ENCODE measurements at regions not wholly inside any gene's neighbourhood (a gene's known extent, or its start where the extent isn't known, plus 50 kb on each side); places are given as distances from the start of the nearest gene placed in this dataset.

DNA sequence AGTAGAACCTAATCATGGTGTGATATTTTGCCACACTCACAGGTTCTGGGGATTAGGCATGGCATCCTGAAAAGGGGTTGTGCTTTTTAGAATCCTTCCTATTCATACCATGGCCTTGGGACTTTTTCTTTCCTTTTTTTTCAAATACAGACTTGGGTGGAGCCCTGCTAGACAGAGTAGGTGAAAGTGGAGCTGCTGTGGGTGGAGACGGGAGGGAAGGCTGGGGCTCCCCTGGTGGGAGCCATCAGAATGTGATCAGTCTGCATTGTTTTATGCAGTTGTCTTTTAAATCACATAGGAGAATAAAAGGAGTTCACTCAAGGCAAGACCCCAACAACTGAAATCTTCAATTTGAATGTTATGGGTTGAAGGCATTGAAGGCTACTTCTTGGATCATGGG lies 130.2 kb downstream of the VAPA start:
- no peaks in the 10 kb centered on the region for H3K27me3 ChIP-seq (ENCODE audit: control insufficient read depth in 3 of 3, insufficient read depth in 3 of 3, low read length in 3 of 3)
- peaks cover 0 to 4% (median 3%) of the 10 kb centered on the region in 3 donors for H3K9me3 ChIP-seq (ENCODE audit: control insufficient read depth in 3 of 3, low read length in 3 of 3)
- H3K9ac ChIP-seq (ENCODE audit: low read depth in 1 of 3, low read length in 3 of 3) = no peak overlapping the region
- no peaks in the 10 kb centered on the region for H3K4me1 ChIP-seq (ENCODE audit: control insufficient read depth in 3 of 3, insufficient read depth in 3 of 3, low read length in 3 of 3)
- H3K36me3 ChIP-seq (ENCODE audit: control insufficient read depth in 3 of 3, insufficient read depth in 3 of 3, low read length in 3 of 3) = no peaks in the 10 kb centered on the region
- H3K27ac ChIP-seq (ENCODE audit: low read depth, low read length) = no peak overlapping the region
- H3K4me3 ChIP-seq (ENCODE audit: low read length in 3 of 3) = no peak overlapping the region

DNA sequence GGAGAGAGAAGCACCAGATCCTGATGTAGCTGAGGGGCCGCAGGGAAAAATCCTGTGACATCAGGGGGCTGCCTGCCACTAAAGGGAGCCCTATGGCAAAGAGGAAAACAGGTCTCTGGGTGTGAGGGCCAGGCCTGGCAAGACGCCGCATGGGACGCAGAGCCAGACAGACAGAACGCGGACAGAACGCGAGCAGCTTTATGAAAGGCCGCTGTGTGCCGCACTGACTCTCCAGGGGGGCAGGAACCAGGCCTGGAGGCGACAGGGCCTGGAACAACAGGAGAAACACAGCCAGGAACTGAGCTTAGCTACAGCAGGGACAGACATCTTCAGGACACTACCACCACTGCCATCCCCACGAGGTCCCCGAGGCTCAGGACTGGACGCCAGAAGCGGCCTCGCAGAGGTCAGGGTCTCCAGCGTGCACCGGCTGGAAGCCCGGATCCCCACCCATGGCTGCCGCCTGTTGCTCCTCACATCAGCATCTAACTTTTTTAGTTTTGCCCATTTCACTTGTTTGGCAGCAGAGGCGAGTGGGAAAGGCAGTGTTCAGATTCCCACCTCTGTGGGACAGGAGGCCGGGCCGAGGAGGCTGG lies 131.6 kb downstream of the VAPA start:
- no peak overlapping the region for H3K27ac ChIP-seq (ENCODE audit: low read depth, low read length)
- no peak overlapping the region for H3K4me3 ChIP-seq (ENCODE audit: low read length in 3 of 3)
- H3K9me3 ChIP-seq (ENCODE audit: control insufficient read depth in 3 of 3, low read length in 3 of 3) = peaks cover 0 to 4% (median 3%) of the 10 kb centered on the region in 3 donors
- no peaks in the 10 kb centered on the region for H3K4me1 ChIP-seq (ENCODE audit: control insufficient read depth in 3 of 3, insufficient read depth in 3 of 3, low read length in 3 of 3)
- H3K27me3 ChIP-seq (ENCODE audit: control insufficient read depth in 3 of 3, insufficient read depth in 3 of 3, low read length in 3 of 3) = no peaks in the 10 kb centered on the region
- H3K36me3 ChIP-seq (ENCODE audit: control insufficient read depth in 3 of 3, insufficient read depth in 3 of 3, low read length in 3 of 3) = no peaks in the 10 kb centered on the region
- no peak overlapping the region for H3K9ac ChIP-seq (ENCODE audit: low read depth in 1 of 3, low read length in 3 of 3)

GRCh38 chr18:10046178-10046807 lies 132.5 kb downstream of the VAPA start:
- Histone ChIP-seq H3K27me3 (ENCODE audit: control insufficient read depth in 3 of 3, insufficient read depth in 3 of 3, low read length in 3 of 3) (no peaks in the 10 kb centered on the region), H3K9ac (ENCODE audit: low read depth in 1 of 3, low read length in 3 of 3) (no peak overlapping the region), H3K9me3 (ENCODE audit: control insufficient read depth in 3 of 3, low read length in 3 of 3) (peaks cover 0 to 4% (median 3%) of the 10 kb centered on the region in 3 donors), H3K36me3 (ENCODE audit: control insufficient read depth in 3 of 3, insufficient read depth in 3 of 3, low read length in 3 of 3) (no peaks in the 10 kb centered on the region), H3K4me3 (ENCODE audit: low read length in 3 of 3) (no peak overlapping the region), H3K27ac (ENCODE audit: low read depth, low read length) (no peak overlapping the region), H3K4me1 (ENCODE audit: control insufficient read depth in 3 of 3, insufficient read depth in 3 of 3, low read length in 3 of 3) (no peaks in the 10 kb centered on the region)

GRCh38 chr18:10047237-10047636 lies 133.4 kb downstream of the VAPA start:
- H3K9me3 ChIP-seq (ENCODE audit: control insufficient read depth in 3 of 3, low read length in 3 of 3) = peaks cover 0 to 4% (median 3%) of the 10 kb centered on the region in 3 donors
- no peak overlapping the region for H3K4me3 ChIP-seq (ENCODE audit: low read length in 3 of 3)
- H3K4me1 ChIP-seq (ENCODE audit: control insufficient read depth in 3 of 3, insufficient read depth in 3 of 3, low read length in 3 of 3) = no peaks in the 10 kb centered on the region
- no peaks in the 10 kb centered on the region for H3K27me3 ChIP-seq (ENCODE audit: control insufficient read depth in 3 of 3, insufficient read depth in 3 of 3, low read length in 3 of 3)
- no peak overlapping the region for H3K27ac ChIP-seq (ENCODE audit: low read depth, low read length)
- no peak overlapping the region for H3K9ac ChIP-seq (ENCODE audit: low read depth in 1 of 3, low read length in 3 of 3)
- no peaks in the 10 kb centered on the region for H3K36me3 ChIP-seq (ENCODE audit: control insufficient read depth in 3 of 3, insufficient read depth in 3 of 3, low read length in 3 of 3)

DNA sequence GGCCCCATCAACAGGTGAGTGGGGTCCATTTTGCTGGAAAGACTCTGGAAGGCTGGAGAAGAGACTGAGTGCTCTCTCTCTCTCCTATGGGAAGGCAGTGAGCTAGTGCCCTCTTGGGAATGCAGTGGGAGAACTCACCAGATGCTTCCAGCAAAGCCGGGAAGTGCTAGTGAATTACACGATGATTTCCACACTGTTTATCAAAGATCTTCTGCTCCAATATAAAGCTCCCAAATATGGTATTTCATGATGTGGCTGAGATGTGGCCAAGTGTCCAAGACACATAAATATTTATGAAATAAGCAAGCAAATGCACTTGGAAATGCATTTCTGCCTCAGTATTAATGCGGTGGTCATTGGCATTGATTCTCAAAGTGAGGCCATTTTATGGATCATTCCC lies 135.9 kb downstream of the VAPA start:
- Histone ChIP-seq H3K9ac (ENCODE audit: low read depth in 1 of 3, low read length in 3 of 3) (no peak overlapping the region), H3K27ac (ENCODE audit: low read depth, low read length) (no peak overlapping the region), H3K4me3 (ENCODE audit: low read length in 3 of 3) (no peak overlapping the region), H3K27me3 (ENCODE audit: control insufficient read depth in 3 of 3, insufficient read depth in 3 of 3, low read length in 3 of 3) (no peaks in the 10 kb centered on the region), H3K36me3 (ENCODE audit: control insufficient read depth in 3 of 3, insufficient read depth in 3 of 3, low read length in 3 of 3) (no peaks in the 10 kb centered on the region), H3K9me3 (ENCODE audit: control insufficient read depth in 3 of 3, low read length in 3 of 3) (no peaks in the 10 kb centered on the region), H3K4me1 (ENCODE audit: control insufficient read depth in 3 of 3, insufficient read depth in 3 of 3, low read length in 3 of 3) (no peaks in the 10 kb centered on the region)

- peaks cover 0 to 3% (median 0%) of the 10 kb centered on the region in 3 donors for H3K4me1 ChIP-seq (ENCODE audit: control insufficient read depth in 3 of 3, insufficient read depth in 3 of 3, low read length in 3 of 3)
- H3K36me3 ChIP-seq (ENCODE audit: control insufficient read depth in 3 of 3, insufficient read depth in 3 of 3, low read length in 3 of 3) = no peaks in the 10 kb centered on the region
- no peaks in the 10 kb centered on the region for H3K27me3 ChIP-seq (ENCODE audit: control insufficient read depth in 3 of 3, insufficient read depth in 3 of 3, low read length in 3 of 3)
- H3K9me3 ChIP-seq (ENCODE audit: control insufficient read depth in 3 of 3, low read length in 3 of 3) = no peaks in the 10 kb centered on the region
- H3K27ac ChIP-seq (ENCODE audit: low read depth, low read length) = no peak overlapping the region
- no peak overlapping the region for H3K9ac ChIP-seq (ENCODE audit: low read depth in 1 of 3, low read length in 3 of 3)
- H3K4me3 ChIP-seq (ENCODE audit: low read length in 3 of 3) = no peak overlapping the region
These were observed 137.1 kb downstream of the VAPA start for GRCh38 chr18:10050956-10051355.

- Histone ChIP-seq H3K27ac (ENCODE audit: low read depth, low read length) (no peak overlapping the region), H3K4me1 (ENCODE audit: control insufficient read depth in 3 of 3, insufficient read depth in 3 of 3, low read length in 3 of 3) (peaks cover 1 to 5% (median 3%) of the 10 kb centered on the region in 3 donors), H3K9me3 (ENCODE audit: control insufficient read depth in 3 of 3, low read length in 3 of 3) (no peaks in the 10 kb centered on the region), H3K4me3 (ENCODE audit: low read length in 3 of 3) (no peak overlapping the region), H3K36me3 (ENCODE audit: control insufficient read depth in 3 of 3, insufficient read depth in 3 of 3, low read length in 3 of 3) (no peaks in the 10 kb centered on the region), H3K27me3 (ENCODE audit: control insufficient read depth in 3 of 3, insufficient read depth in 3 of 3, low read length in 3 of 3) (no peaks in the 10 kb centered on the region), H3K9ac (ENCODE audit: low read depth in 1 of 3, low read length in 3 of 3) (no peak overlapping the region)
These were observed 138.2 kb downstream of the VAPA start for GRCh38 chr18:10051877-10052631.

- H3K9ac ChIP-seq (ENCODE audit: low read depth in 1 of 3, low read length in 3 of 3) = no peak overlapping the region
These were observed 139.1 kb downstream of the VAPA start for GRCh38 chr18:10052871-10053270.

DNA sequence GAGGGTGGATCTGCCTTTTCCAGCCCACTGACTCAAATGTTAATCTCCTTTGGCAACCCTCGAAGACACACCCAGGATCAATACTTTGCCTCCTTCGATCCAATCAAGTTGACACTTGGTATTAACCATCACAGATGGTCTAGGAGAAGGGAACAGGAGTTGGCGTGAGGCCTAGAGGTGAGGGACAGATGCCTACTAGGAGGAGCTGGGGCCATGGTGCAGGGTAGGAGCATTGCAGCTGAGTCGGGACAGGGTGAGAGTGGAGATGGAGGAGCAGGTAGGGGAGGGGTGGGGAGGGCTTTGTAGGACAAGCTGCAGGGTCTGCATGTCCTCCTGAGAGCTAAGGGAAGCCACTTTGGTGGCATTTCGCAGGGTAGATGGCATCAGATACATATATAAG lies 140.0 kb downstream of the VAPA start:
- peaks cover 3 to 9% (median 5%) of the 10 kb centered on the region in 3 donors for H3K4me1 ChIP-seq (ENCODE audit: control insufficient read depth in 3 of 3, insufficient read depth in 3 of 3, low read length in 3 of 3)
- no peak overlapping the region for H3K27ac ChIP-seq (ENCODE audit: low read depth, low read length)
- no peak overlapping the region for H3K4me3 ChIP-seq (ENCODE audit: low read length in 3 of 3)
- H3K27me3 ChIP-seq (ENCODE audit: control insufficient read depth in 3 of 3, insufficient read depth in 3 of 3, low read length in 3 of 3) = no peaks in the 10 kb centered on the region
- no peaks in the 10 kb centered on the region for H3K9me3 ChIP-seq (ENCODE audit: control insufficient read depth in 3 of 3, low read length in 3 of 3)
- H3K9ac ChIP-seq (ENCODE audit: low read depth in 1 of 3, low read length in 3 of 3) = no peak overlapping the region
- H3K36me3 ChIP-seq (ENCODE audit: control insufficient read depth in 3 of 3, insufficient read depth in 3 of 3, low read length in 3 of 3) = no peaks in the 10 kb centered on the region

More at GRCh38 chr18:10052871-10053270, 139.1 kb downstream of the VAPA start:
- H3K36me3 ChIP-seq (ENCODE audit: control insufficient read depth in 3 of 3, insufficient read depth in 3 of 3, low read length in 3 of 3) = no peaks in the 10 kb centered on the region
- H3K9me3 ChIP-seq (ENCODE audit: control insufficient read depth in 3 of 3, low read length in 3 of 3) = no peaks in the 10 kb centered on the region
- H3K27me3 ChIP-seq (ENCODE audit: control insufficient read depth in 3 of 3, insufficient read depth in 3 of 3, low read length in 3 of 3) = no peaks in the 10 kb centered on the region
- H3K27ac ChIP-seq (ENCODE audit: low read depth, low read length) = no peak overlapping the region
- H3K4me3 ChIP-seq (ENCODE audit: low read length in 3 of 3) = no peak overlapping the region
- peaks cover 3 to 6% (median 5%) of the 10 kb centered on the region in 3 donors for H3K4me1 ChIP-seq (ENCODE audit: control insufficient read depth in 3 of 3, insufficient read depth in 3 of 3, low read length in 3 of 3)

GRCh38 chr18:10054366-10054765 lies 140.6 kb downstream of the VAPA start:
- no peak overlapping the region for H3K27ac ChIP-seq (ENCODE audit: low read depth, low read length)
- no peaks in the 10 kb centered on the region for H3K27me3 ChIP-seq (ENCODE audit: control insufficient read depth in 3 of 3, insufficient read depth in 3 of 3, low read length in 3 of 3)

More at GRCh38 chr18:10054366-10054765, 140.6 kb downstream of the VAPA start:
- Histone ChIP-seq H3K9me3 (ENCODE audit: control insufficient read depth in 3 of 3, low read length in 3 of 3) (no peaks in the 10 kb centered on the region), H3K9ac (ENCODE audit: low read depth in 1 of 3, low read length in 3 of 3) (no peak overlapping the region), H3K4me3 (ENCODE audit: low read length in 3 of 3) (no peak overlapping the region), H3K36me3 (ENCODE audit: control insufficient read depth in 3 of 3, insufficient read depth in 3 of 3, low read length in 3 of 3) (no peaks in the 10 kb centered on the region), H3K4me1 (ENCODE audit: control insufficient read depth in 3 of 3, insufficient read depth in 3 of 3, low read length in 3 of 3) (peaks cover 3 to 9% (median 5%) of the 10 kb centered on the region in 3 donors)

All from skeletal muscle tissue (tissue), 3 donors.